ENCODE measurements at regions not wholly inside any gene's neighbourhood (a gene's known extent, or its start where the extent isn't known, plus 50 kb on each side); places are given as distances from the start of the nearest gene placed in this dataset.

GRCh38 chr2:136434251-136434715 is 316.3 kb upstream of the CXCR4 start (continued):
- no peak for TF ChIP-seq ZBTB11 (CRISPR knock-in tag; IDR thresholded peaks at IDR 0.05)
- TF ChIP-seq POLR2AphosphoS5 (IDR thresholded peaks at IDR 0.05; ENCODE audit: control insufficient read depth, insufficient read depth, low read depth, low read length): no peak
- no peak for TF ChIP-seq ZNF280B (CRISPR knock-in tag; IDR thresholded peaks at IDR 0.05)
- no peak for TF ChIP-seq GABPB1 (CRISPR knock-in tag; IDR thresholded peaks at IDR 0.05)
- TF ChIP-seq ZNF830 (CRISPR knock-in tag; IDR thresholded peaks at IDR 0.05): no peak
- TF ChIP-seq PYGO2 (tag; IDR thresholded peaks at IDR 0.05): no peak
- TF ChIP-seq PHF8 (IDR thresholded peaks at IDR 0.05; ENCODE audit: borderline replicate concordance, low read length): no peak
- no peak for TF ChIP-seq ATF1 (CRISPR knock-in tag; IDR thresholded peaks at IDR 0.05)
- TF ChIP-seq ATF1 (tag; IDR thresholded peaks at IDR 0.05): peak; percentile 69
- no peak for TF ChIP-seq STAT5A (IDR thresholded peaks at IDR 0.05; ENCODE audit: borderline replicate concordance, low read length)
- no peak for TF ChIP-seq ZNF764 (CRISPR knock-in tag; IDR thresholded peaks at IDR 0.05; ENCODE audit: low read depth)
- no peak for TF ChIP-seq POLR3G (IDR thresholded peaks at IDR 0.05; ENCODE audit: extremely low read depth, insufficient read length, insufficient replicate concordance)
- no peak for TF ChIP-seq RUNX1 (IDR thresholded peaks at IDR 0.05; ENCODE audit: low read depth)
- TF ChIP-seq SMARCB1 (IDR thresholded peaks at IDR 0.05; ENCODE audit: insufficient read length, low read depth): no peak
- no peak for TF ChIP-seq NEUROD1 (IDR thresholded peaks at IDR 0.05; ENCODE audit: borderline replicate concordance, low read depth, low read length, partially characterized antibody)
- no peak for TF ChIP-seq SIRT6 (IDR thresholded peaks at IDR 0.05; ENCODE audit: low read depth, low read length)
- no peak for TF ChIP-seq BRF1 (IDR thresholded peaks at IDR 0.05; ENCODE audit: borderline replicate concordance, extremely low read depth, insufficient read length)
- TF ChIP-seq ZBTB34 (CRISPR knock-in tag; IDR thresholded peaks at IDR 0.05): no peak
- no peak for TF ChIP-seq NFIX (CRISPR knock-in tag; IDR thresholded peaks at IDR 0.05; ENCODE audit: low read depth)
- TF ChIP-seq, protein P1, sequence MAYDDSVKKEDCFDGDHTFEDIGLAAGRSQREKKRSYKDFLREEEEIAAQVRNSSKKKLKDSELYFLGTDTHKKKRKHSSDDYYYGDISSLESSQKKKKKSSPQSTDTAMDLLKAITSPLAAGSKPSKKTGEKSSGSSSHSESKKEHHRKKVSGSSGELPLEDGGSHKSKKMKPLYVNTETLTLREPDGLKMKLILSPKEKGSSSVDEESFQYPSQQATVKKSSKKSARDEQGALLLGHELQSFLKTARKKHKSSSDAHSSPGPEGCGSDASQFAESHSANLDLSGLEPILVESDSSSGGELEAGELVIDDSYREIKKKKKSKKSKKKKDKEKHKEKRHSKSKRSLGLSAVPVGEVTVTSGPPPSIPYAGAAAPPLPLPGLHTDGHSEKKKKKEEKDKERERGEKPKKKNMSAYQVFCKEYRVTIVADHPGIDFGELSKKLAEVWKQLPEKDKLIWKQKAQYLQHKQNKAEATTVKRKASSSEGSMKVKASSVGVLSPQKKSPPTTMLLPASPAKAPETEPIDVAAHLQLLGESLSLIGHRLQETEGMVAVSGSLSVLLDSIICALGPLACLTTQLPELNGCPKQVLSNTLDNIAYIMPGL (CRISPR knock-in tag; IDR thresholded peaks at IDR 0.05): no peak
- TF ChIP-seq ZNF174 (CRISPR knock-in tag; IDR thresholded peaks at IDR 0.05): no peak
- no peak for TF ChIP-seq ZNF316 (IDR thresholded peaks at IDR 0.05)
- no peak for TF ChIP-seq MTA3 (IDR thresholded peaks at IDR 0.05; ENCODE audit: borderline replicate concordance)
